GM19043 (cell line): ENCODE measurements at regions not wholly inside any gene's neighbourhood (a gene's known extent, or its start where the extent isn't known, plus 50 kb on each side); places are given as distances from the start of the nearest gene placed in this dataset.

Experiments used
- ATAC-seq: cut with Tn5 transposase; IDR thresholded peaks from one replicate; pipeline ENCODE4 v1.9.1; 2021; ENCODE audit warnings: low read depth; ENCODE audit not compliant: unreplicated experiment

- ATAC-seq = no peak
Observed at GRCh38 chr20:16942756-16943155, 194.6 kb downstream of the OTOR start.

GRCh38 chr20:16944745-16945144 lies 196.6 kb downstream of the OTOR start:
- no peak for ATAC-seq

GRCh38 chr20:16945619-16946018 lies 197.5 kb downstream of the OTOR start:
- no peak for ATAC-seq

GRCh38 chr20:16946097-16946496 lies 197.9 kb downstream of the OTOR start:
- ATAC-seq = no peak

- ATAC-seq = no peak
Observed at GRCh38 chr20:16947479-16947878, 199.3 kb downstream of the OTOR start.

GRCh38 chr20:16951876-16952275 lies 203.7 kb downstream of the OTOR start:
- no peak for ATAC-seq

- ATAC-seq = no peak
Observed at GRCh38 chr20:16952965-16953364, 204.8 kb downstream of the OTOR start.

GRCh38 chr20:16953858-16954257 lies 205.7 kb downstream of the OTOR start:
- no peak for ATAC-seq

GRCh38 chr20:16955462-16955861 lies 207.3 kb downstream of the OTOR start:
- no peak for ATAC-seq

- no peak for ATAC-seq
Observed at GRCh38 chr20:16955971-16956370, 207.8 kb downstream of the OTOR start.

GRCh38 chr20:16965401-16965800 lies 217.2 kb downstream of the OTOR start:
- ATAC-seq = no peak

- no peak for ATAC-seq
Observed at GRCh38 chr20:16966276-16966880, 218.2 kb downstream of the OTOR start.

GRCh38 chr20:16968099-16968498 lies 219.9 kb downstream of the OTOR start:
- no peak for ATAC-seq

GRCh38 chr20:16970776-16971175 lies 222.6 kb downstream of the OTOR start:
- ATAC-seq = no peak

- ATAC-seq = no peak
Observed at GRCh38 chr20:16974080-16974854, 226.1 kb downstream of the OTOR start.

GRCh38 chr20:16974855-16975162 lies 226.7 kb downstream of the OTOR start:
- ATAC-seq = no peak

GRCh38 chr20:16975682-16976081 lies 227.5 kb downstream of the OTOR start:
- no peak for ATAC-seq

GRCh38 chr20:16978497-16978896 lies 230.3 kb downstream of the OTOR start:
- no peak for ATAC-seq

- ATAC-seq = no peak
Observed at GRCh38 chr20:16982091-16982726, 234.1 kb downstream of the OTOR start.

GRCh38 chr20:16984481-16984880 lies 236.3 kb downstream of the OTOR start:
- no peak for ATAC-seq

GRCh38 chr20:17003170-17003870 lies 223.5 kb upstream of the PCSK2 start:
- ATAC-seq = no peak
